RWPE1 (cell line): ENCODE measurements at regions not wholly inside any gene's neighbourhood (a gene's known extent, or its start where the extent isn't known, plus 50 kb on each side); places are given as distances from the start of the nearest gene placed in this dataset.

Experiments
- CTCF ChIA-PET: fragments of 350-600 bp; sonication (Branson Sonifier 250); formaldehyde crosslinking; extraction: SDS; loops from one replicate; lab custom pipeline; 2021; lab: Yijun Ruan, JAX
- POLR2A ChIA-PET: fragments of 400-600 bp; formaldehyde crosslinking; extraction: SDS; loops from one replicate; lab custom pipeline; 2020; ENCODE audit warnings: antibody characterized with exemption; ENCODE audit not compliant: low non-redundant PET; lab: Yijun Ruan, JAX
- DNase-seq: peaks from one replicate; pipeline ENCODE4 v3.0.0; 2012; ENCODE audit warnings: low spot score
- H3K27ac ChIP-seq: fragments of 450-650 bp; 2 replicates; pipeline ENCODE4 v1.5.1; 2017
- CTCF ChIP-seq: fragments of 450-650 bp; conservative IDR thresholded peaks from 2 replicates; pipeline ENCODE4 v1.5.1; 2017; ENCODE audit warnings: low read depth, mild to moderate bottlenecking

GRCh38 chr1:104671684-104672353, 922.1 kb downstream of the AMY1C start:
- DNase-seq = no peak
- no peak overlapping the region for H3K27ac ChIP-seq
- no peak for TF ChIP-seq CTCF
- ChIA-PET CTCF (interaction anchor here (0.5 kb wide), 1 partner anchor 1244 kb away, joined by 5 read pairs; no protein-coding TSS in a partner anchor), POLR2A (no interaction called here)

GRCh38 chr1:104699433-104699832, 949.7 kb downstream of the AMY1C start:
- no peak for TF ChIP-seq CTCF

GRCh38 chr1:104702731-104703130, 953.0 kb downstream of the AMY1C start:
- ChIA-PET POLR2A (no interaction called here), CTCF (no interaction called here)
- DNase-seq = no peak
- H3K27ac ChIP-seq = no peak overlapping the region
- no peak for TF ChIP-seq CTCF

More at GRCh38 chr1:104699433-104699832, 949.7 kb downstream of the AMY1C start:
- ChIA-PET CTCF (no interaction called here), POLR2A (no interaction called here)
- no peak overlapping the region for H3K27ac ChIP-seq
- DNase-seq = no peak

DNA sequence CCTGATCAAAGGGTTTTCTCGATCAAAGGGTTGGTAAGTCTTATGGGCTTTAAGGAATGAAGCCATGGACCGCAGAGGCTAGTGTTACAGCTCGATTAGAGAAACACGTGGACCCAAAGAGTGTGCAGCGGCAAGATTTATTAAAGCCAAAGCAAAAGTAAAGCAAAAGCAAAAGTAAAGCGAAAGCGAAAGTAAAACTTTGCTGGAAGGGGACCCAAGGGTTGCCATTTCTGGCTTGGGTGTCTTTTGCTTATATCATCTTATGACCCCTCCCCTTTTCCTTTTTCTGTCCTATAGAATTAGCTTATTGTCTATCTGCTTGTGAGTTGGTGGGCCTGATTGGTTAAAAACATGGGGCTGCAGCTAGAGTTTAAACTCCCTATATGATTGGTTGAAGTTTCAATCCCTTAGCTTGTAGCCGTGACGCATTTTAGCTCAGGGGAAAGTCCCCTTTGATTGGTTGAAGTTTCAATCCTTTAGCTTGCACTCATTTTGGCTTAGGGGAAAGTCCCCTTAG, 957.0 kb downstream of the AMY1C start:
- DNase-seq = no peak
- no peak for TF ChIP-seq CTCF
- POLR2A ChIA-PET = no interaction called here
- CTCF ChIA-PET = no interaction called here
- H3K27ac ChIP-seq = no peak overlapping the region

- POLR2A ChIA-PET = no interaction called here
- no peak for TF ChIP-seq CTCF
- no peak overlapping the region for H3K27ac ChIP-seq
- no peak for DNase-seq
- CTCF ChIA-PET = no interaction called here
Observed at GRCh38 chr1:104718752-104719151, 969.1 kb downstream of the AMY1C start.

- CTCF ChIA-PET = no interaction called here
- no peak for DNase-seq
- no peak overlapping the region for H3K27ac ChIP-seq
- POLR2A ChIA-PET = no interaction called here
- no peak for TF ChIP-seq CTCF
Observed at GRCh38 chr1:104720741-104721140, 971.0 kb downstream of the AMY1C start.
